Lower leg skin (tissue), 3 donors: ENCODE measurements at regions not wholly inside any gene's neighbourhood (a gene's known extent, or its start where the extent isn't known, plus 50 kb on each side); places are given as distances from the start of the nearest gene placed in this dataset.

ENCODE experiments used
- POLR2A ChIP-seq, 2 donors: fragments of 450-650 bp; IDR thresholded peaks; one replicate each; pipeline ENCODE4 v1.6.1; 2016 to 2017; ENCODE audit warnings: antibody characterized with exemption in 2 of 2, mild to moderate bottlenecking in 1 of 2, moderate library complexity in 1 of 2
- TF ChIP-seq, protein P1 (sequence below), 3 donors: fragments of 450-650 bp; IDR thresholded peaks; one replicate each; pipeline ENCODE4 v1.5.1; 2016; ENCODE audit warnings: antibody characterized with exemption in 3 of 3, mild to moderate bottlenecking in 3 of 3, moderate library complexity in 2 of 3

DNA sequence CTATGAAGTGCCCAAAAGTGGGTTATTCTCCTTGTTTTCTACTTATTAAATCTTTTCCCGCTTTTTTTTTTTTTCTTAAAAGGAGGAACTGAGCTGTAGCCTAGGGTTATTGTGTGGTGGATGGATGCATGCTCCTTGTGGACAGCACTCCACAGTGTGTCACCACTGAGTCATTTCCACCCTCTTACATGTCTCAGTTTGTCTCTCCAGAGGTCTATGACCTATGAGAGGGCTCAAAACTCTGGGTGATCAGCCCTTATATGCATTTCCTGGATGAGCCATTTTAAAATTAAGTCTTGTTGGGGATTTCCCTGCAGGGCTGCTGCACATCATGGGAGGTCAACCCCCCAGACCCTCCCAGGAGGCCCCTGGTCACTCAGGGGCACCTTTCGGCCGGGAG, 102.2 kb upstream of the MOCS2 start:
- TF ChIP-seq, protein P1, sequence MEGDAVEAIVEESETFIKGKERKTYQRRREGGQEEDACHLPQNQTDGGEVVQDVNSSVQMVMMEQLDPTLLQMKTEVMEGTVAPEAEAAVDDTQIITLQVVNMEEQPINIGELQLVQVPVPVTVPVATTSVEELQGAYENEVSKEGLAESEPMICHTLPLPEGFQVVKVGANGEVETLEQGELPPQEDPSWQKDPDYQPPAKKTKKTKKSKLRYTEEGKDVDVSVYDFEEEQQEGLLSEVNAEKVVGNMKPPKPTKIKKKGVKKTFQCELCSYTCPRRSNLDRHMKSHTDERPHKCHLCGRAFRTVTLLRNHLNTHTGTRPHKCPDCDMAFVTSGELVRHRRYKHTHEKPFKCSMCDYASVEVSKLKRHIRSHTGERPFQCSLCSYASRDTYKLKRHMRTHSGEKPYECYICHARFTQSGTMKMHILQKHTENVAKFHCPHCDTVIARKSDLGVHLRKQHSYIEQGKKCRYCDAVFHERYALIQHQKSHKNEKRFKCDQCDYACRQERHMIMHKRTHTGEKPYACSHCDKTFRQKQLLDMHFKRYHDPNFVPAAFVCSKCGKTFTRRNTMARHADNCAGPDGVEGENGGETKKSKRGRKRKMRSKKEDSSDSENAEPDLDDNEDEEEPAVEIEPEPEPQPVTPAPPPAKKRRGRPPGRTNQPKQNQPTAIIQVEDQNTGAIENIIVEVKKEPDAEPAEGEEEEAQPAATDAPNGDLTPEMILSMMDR (IDR thresholded peaks at IDR 0.05) = no peak
- no peak for TF ChIP-seq POLR2A (IDR thresholded peaks at IDR 0.05)
